ENCODE measurements at regions not wholly inside any gene's neighbourhood (a gene's known extent, or its start where the extent isn't known, plus 50 kb on each side); places are given as distances from the start of the nearest gene placed in this dataset.

DNA sequence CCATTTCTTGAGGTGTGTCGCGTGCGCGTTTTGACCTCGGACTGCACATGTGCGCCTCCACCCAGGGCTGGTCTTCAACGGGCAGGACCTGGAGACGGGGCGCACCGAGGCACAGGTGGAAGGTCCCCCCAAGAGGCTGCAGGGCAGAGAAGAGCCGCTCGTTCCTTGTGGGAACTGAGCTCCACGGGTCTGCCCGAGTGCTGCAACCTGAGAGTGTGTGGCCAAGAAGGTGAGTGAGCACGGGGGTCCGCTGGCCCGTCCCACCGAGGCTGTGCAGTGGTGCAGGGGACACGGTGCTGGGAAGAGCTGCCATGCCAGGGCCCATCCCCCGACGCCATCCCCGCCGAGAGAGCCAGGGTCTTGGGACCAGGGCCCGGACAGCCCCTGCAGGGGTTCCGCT is 268.3 kb downstream of the GALR1 start:
- H3K4me3 ChIP-seq (ENCODE audit: low read depth, low read length): no peak overlapping the region
- no peak for DNase-seq (ENCODE audit: low read depth)
- TF ChIP-seq, protein P1, sequence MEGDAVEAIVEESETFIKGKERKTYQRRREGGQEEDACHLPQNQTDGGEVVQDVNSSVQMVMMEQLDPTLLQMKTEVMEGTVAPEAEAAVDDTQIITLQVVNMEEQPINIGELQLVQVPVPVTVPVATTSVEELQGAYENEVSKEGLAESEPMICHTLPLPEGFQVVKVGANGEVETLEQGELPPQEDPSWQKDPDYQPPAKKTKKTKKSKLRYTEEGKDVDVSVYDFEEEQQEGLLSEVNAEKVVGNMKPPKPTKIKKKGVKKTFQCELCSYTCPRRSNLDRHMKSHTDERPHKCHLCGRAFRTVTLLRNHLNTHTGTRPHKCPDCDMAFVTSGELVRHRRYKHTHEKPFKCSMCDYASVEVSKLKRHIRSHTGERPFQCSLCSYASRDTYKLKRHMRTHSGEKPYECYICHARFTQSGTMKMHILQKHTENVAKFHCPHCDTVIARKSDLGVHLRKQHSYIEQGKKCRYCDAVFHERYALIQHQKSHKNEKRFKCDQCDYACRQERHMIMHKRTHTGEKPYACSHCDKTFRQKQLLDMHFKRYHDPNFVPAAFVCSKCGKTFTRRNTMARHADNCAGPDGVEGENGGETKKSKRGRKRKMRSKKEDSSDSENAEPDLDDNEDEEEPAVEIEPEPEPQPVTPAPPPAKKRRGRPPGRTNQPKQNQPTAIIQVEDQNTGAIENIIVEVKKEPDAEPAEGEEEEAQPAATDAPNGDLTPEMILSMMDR (IDR thresholded peaks at IDR 0.05; ENCODE audit: low read depth, low read length, missing control alignments): no peak
- in situ Hi-C loops (cut with HindIII; ENCODE audit: low sequenced_read_pairs): no loop called here

DNA sequence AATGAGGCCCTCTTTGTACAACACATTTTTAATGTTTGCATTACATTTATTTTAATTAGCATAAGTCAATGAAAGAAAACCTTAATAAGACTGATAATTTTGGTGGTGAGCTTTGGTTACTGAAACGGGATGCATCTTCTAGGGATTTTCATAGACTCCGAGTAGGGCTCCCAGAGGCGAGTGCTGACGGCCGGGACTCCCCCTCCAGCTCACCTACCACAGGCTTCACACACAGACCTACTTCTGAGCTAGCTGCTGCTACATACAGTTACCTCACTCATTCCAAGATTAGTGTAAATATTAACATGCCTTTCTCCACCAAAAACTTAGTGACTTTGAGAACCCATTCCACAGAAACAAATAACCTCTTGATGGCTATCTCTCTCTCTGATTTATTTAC is 271.1 kb downstream of the GALR1 start:
- H3K4me3 ChIP-seq (ENCODE audit: low read depth, low read length): no peak overlapping the region
- in situ Hi-C loops (cut with HindIII; ENCODE audit: low sequenced_read_pairs): no loop called here
- no peak for DNase-seq (ENCODE audit: low read depth)
- TF ChIP-seq, protein P1 (IDR thresholded peaks at IDR 0.05; ENCODE audit: low read depth, low read length, missing control alignments): no peak

GRCh38 chr18:77522051-77522675 is 272.5 kb downstream of the GALR1 start:
- no peak for DNase-seq (ENCODE audit: low read depth)
- no peak overlapping the region for H3K4me3 ChIP-seq (ENCODE audit: low read depth, low read length)
- in situ Hi-C loops (cut with HindIII; ENCODE audit: low sequenced_read_pairs): no loop called here
- TF ChIP-seq, protein P1 (IDR thresholded peaks at IDR 0.05; ENCODE audit: low read depth, low read length, missing control alignments): no peak

- DNase-seq (ENCODE audit: low read depth): no peak
- H3K4me3 ChIP-seq (ENCODE audit: low read depth, low read length): no peak overlapping the region
- TF ChIP-seq, protein P1 (IDR thresholded peaks at IDR 0.05; ENCODE audit: low read depth, low read length, missing control alignments): no peak
- in situ Hi-C loops (cut with HindIII; ENCODE audit: low sequenced_read_pairs): no loop called here
Measured at GRCh38 chr18:77524909-77525308, 275.3 kb downstream of the GALR1 start.

GRCh38 chr18:77526962-77527361 is 277.3 kb downstream of the GALR1 start:
- DNase-seq (ENCODE audit: low read depth): no peak
- in situ Hi-C loops (cut with HindIII; ENCODE audit: low sequenced_read_pairs): no loop called here
- H3K4me3 ChIP-seq (ENCODE audit: low read depth, low read length): no peak overlapping the region
- TF ChIP-seq, protein P1 (IDR thresholded peaks at IDR 0.05; ENCODE audit: low read depth, low read length, missing control alignments): no peak

DNA sequence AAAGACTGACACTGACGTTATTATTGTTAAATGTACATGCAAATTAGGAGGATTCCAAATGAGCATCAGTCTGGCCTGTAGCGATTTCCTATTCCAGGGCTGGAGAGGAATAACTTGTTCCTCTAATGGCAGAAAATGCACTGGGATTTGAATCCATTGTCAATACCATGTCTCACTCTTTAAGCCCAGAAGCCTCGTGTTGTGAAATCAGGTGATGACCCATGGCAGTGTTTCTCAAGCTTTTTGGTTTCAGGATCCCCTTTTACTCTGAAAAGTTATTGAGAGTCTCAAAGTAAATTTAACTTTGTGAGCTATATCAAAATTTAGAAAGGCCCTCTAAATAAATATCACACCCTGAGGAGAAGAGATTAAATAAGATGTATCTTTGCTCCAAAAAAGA is 279.2 kb downstream of the GALR1 start:
- no peak overlapping the region for H3K4me3 ChIP-seq (ENCODE audit: low read depth, low read length)
- DNase-seq (ENCODE audit: low read depth): no peak
- TF ChIP-seq, protein P1 (IDR thresholded peaks at IDR 0.05; ENCODE audit: low read depth, low read length, missing control alignments): no peak
- in situ Hi-C loops (cut with HindIII; ENCODE audit: low sequenced_read_pairs): no loop called here

Measured in astrocyte of the cerebellum (primary cell).